Colonic mucosa (tissue), 4 donors: ENCODE measurements at regions not wholly inside any gene's neighbourhood (a gene's known extent, or its start where the extent isn't known, plus 50 kb on each side); places are given as distances from the start of the nearest gene placed in this dataset.

ENCODE experiments used
- DNase-seq: peaks from one replicate; pipeline ENCODE4 v3.0.0-alpha.2; 2020
- H3K27ac ChIP-seq: fragments of 200-600 bp; one replicate; pipeline ENCODE4 v1.8.0; 2021
- H3K27me3 ChIP-seq: fragments of 200-600 bp; one replicate; pipeline ENCODE4 v1.8.0; 2021
- H3K36me3 ChIP-seq: fragments of 200-600 bp; one replicate; pipeline ENCODE4 v1.8.0; 2021
- H3K4me1 ChIP-seq: fragments of 200-600 bp; one replicate; pipeline ENCODE4 v1.8.0; 2021; ENCODE audit warnings: mild to moderate bottlenecking
- H3K4me3 ChIP-seq: fragments of 200-600 bp; one replicate; pipeline ENCODE4 v1.8.0; 2021
- H3K9ac ChIP-seq, 2 donors: one replicate each; pipeline ENCODE4 v1.7.0; 2013; ENCODE audit warnings: control low read depth in 2 of 2, low read depth in 2 of 2, low read length in 2 of 2
- H3K9me3 ChIP-seq: fragments of 200-600 bp; one replicate; pipeline ENCODE4 v1.8.0; 2021
- CTCF ChIP-seq: fragments of 200-600 bp; IDR thresholded peaks from one replicate; pipeline ENCODE4 v1.8.0; 2022; ENCODE audit warnings: antibody characterized with exemption, mild to moderate bottlenecking
- intact Hi-C: fragments of 100-400 bp; cut with DNase I; formaldehyde crosslinking; loops from one replicate; pipeline ENCODE4 v1.14.1; 2022
- donor health status: healthy.
- donor health status: DM: no; HTN: no; CAD: no.
- donor health status: DM: no; HTN: no; CAD: no.

- no peak for TF ChIP-seq CTCF
- intact Hi-C loops, result no loop called here
These were observed 137.8 kb upstream of the CIBAR2 start for GRCh38 chr16:85250147-85250463.

GRCh38 chr16:85250609-85251223 lies 138.4 kb upstream of the CIBAR2 start:
- no peak overlapping the region for H3K4me3 ChIP-seq
- H3K36me3 ChIP-seq, result no peaks in the 10 kb centered on the region
- intact Hi-C loops, result no loop called here
- H3K9ac ChIP-seq, result no peak overlapping the region
- no peak overlapping the region for H3K27ac ChIP-seq
- H3K9me3 ChIP-seq, result no peaks in the 10 kb centered on the region
- TF ChIP-seq CTCF, result no peak
- H3K4me1 ChIP-seq, result no peaks in the 10 kb centered on the region
- H3K27me3 ChIP-seq, result no peaks in the 10 kb centered on the region
- no peak for DNase-seq

More at GRCh38 chr16:85250147-85250463, 137.8 kb upstream of the CIBAR2 start:
- no peak overlapping the region for H3K9ac ChIP-seq
- no peak for DNase-seq
- H3K27ac ChIP-seq, result no peak overlapping the region
- H3K4me3 ChIP-seq, result no peak overlapping the region
- H3K9me3 ChIP-seq, result no peaks in the 10 kb centered on the region
- H3K36me3 ChIP-seq, result no peaks in the 10 kb centered on the region
- H3K4me1 ChIP-seq, result no peaks in the 10 kb centered on the region
- H3K27me3 ChIP-seq, result no peaks in the 10 kb centered on the region

DNA sequence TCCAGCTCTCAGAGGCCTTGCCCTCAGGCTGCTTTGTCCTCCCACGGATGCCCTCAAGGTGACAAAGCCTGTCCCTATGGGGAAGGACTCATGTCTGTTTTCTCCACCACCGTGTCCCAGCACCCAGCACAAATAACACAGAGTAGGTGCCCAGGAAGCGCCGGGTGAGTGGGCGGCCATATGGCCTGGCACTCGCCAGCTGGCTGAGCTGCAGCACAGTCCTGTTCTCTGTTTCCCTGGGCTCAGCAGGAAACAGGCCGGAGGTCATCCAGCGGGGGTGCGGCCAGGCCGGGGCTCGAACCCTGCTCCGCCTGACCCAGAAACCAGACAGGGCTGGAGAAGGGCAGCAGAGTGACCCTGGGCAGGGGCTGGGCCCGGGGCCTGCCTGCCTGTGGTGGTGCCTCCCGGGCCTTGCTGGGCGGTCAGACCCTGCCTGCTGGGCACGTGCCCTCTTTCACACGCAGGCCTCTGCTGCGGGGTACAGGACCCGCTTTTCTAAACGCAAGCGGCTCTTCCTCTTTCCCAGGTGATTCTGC lies 139.0 kb upstream of the CIBAR2 start:
- intact Hi-C loops, result no loop called here
- no peak for TF ChIP-seq CTCF
- H3K36me3 ChIP-seq, result no peaks in the 10 kb centered on the region

GRCh38 chr16:85252014-85252413 lies 139.7 kb upstream of the CIBAR2 start:
- intact Hi-C loops, result no loop called here
- no peak for TF ChIP-seq CTCF
- Histone ChIP-seq H3K4me1 (no peaks in the 10 kb centered on the region), H3K9me3 (no peaks in the 10 kb centered on the region), H3K9ac (no peak overlapping the region), H3K4me3 (no peak overlapping the region), H3K36me3 (no peaks in the 10 kb centered on the region), H3K27ac (no peak overlapping the region), H3K27me3 (no peaks in the 10 kb centered on the region)
- DNase-seq, result no peak

More for the DNA sequence above, 139.0 kb upstream of the CIBAR2 start:
- H3K4me3 ChIP-seq, result no peak overlapping the region
- H3K9ac ChIP-seq, result no peak overlapping the region
- DNase-seq, result no peak
- H3K9me3 ChIP-seq, result no peaks in the 10 kb centered on the region
- no peaks in the 10 kb centered on the region for H3K27me3 ChIP-seq
- H3K4me1 ChIP-seq, result no peaks in the 10 kb centered on the region
- H3K27ac ChIP-seq, result no peak overlapping the region

DNA sequence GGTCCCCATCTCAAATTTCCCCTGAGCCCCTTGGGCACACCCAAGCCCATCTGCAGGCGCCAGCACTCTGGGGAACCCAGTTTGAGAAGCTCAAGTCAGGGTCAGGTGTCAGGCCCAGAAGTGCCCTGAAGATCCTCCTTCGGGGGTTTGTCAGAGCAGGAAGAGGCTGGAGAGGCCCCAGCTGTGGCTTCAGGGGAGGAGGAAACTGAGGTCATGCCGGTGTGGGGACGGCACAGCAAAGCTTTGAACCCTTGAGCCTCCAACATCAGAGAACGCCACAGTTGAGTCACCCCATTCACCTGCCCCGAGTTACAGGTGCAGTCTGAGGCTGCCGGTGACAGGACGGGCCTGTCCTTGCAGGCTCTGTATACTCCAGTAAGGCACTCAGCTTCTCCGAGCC lies 140.2 kb upstream of the CIBAR2 start:
- Histone ChIP-seq H3K4me1 (no peaks in the 10 kb centered on the region), H3K27me3 (no peaks in the 10 kb centered on the region), H3K9me3 (no peaks in the 10 kb centered on the region), H3K4me3 (no peak overlapping the region), H3K36me3 (no peaks in the 10 kb centered on the region), H3K27ac (no peak overlapping the region), H3K9ac (no peak overlapping the region)
- intact Hi-C loops, result no loop called here
- TF ChIP-seq CTCF, result no peak
- DNase-seq, result no peak
